ENCODE measurements at regions not wholly inside any gene's neighbourhood (a gene's known extent, or its start where the extent isn't known, plus 50 kb on each side); places are given as distances from the start of the nearest gene placed in this dataset.
A peak's percentile ranks its signal among the peaks of the same experiment; 100 is the strongest.
"Not testable (repeated sequence)": the region's sequence is repeated elsewhere in the genome, so short reads cannot be mapped to it uniquely, and the experiment has no call there.

- WGBS, 10 experiments = 7 to 100% (median 71%) methylated on average over 1 to 3 of the region's 3 CpGs; no CpG with 5 or more reads in 1 of the 10 experiments
- ATAC-seq (replicated peaks in 6 of 8) = no peak
- Histone ChIP-seq H3K27ac (no peak overlapping the region), H3K4me3 (no peak overlapping the region), H3K4me1 (replicated peaks in 1 of 2) (no peaks in the 10 kb centered on the region)
- in situ Hi-C loops (cut with MboI; ENCODE audit: low pct_unique_long_range_greater_than_20kb in 2 of 9, low sequenced_read_pairs in 9 of 9, unreplicated experiment in 9 of 9) = no loop called here
Measured at GRCh38 chr2:81389203-81389602, 1084.7 kb upstream of the LRRTM1 start.

- H3K27ac ChIP-seq = no peak overlapping the region
- H3K4me1 ChIP-seq (replicated peaks in 1 of 2) = peaks cover 0 to 3% of the 10 kb centered on the region in 2 donors
- no peak overlapping the region for H3K4me3 ChIP-seq
- in situ Hi-C loops (cut with MboI; ENCODE audit: low pct_unique_long_range_greater_than_20kb in 2 of 9, low sequenced_read_pairs in 9 of 9, unreplicated experiment in 9 of 9) = no loop called here
- ATAC-seq (replicated peaks in 6 of 8) = peak in 4 of 8 experiments; percentile 43 to 80 (median 50)
Measured at GRCh38 chr2:81363800-81364199, 1059.2 kb upstream of the LRRTM1 start.

- H3K4me1 ChIP-seq (replicated peaks in 1 of 2); H3K4me3 ChIP-seq; H3K27ac ChIP-seq; ATAC-seq (replicated peaks in 6 of 8); in situ Hi-C loops (cut with MboI; ENCODE audit: low pct_unique_long_range_greater_than_20kb in 2 of 9, low sequenced_read_pairs in 9 of 9, unreplicated experiment in 9 of 9): not testable (repeated sequence)
- 20 to 100% (median 84%) methylated on average over 1 to 11 of the region's 11 CpGs; no CpG with 5 or more reads in 6 of the 10 experiments for WGBS, 10 experiments
Measured at GRCh38 chr2:81362468-81362867, 1057.9 kb upstream of the LRRTM1 start.

GRCh38 chr2:81355436-81355835 lies 1050.9 kb upstream of the LRRTM1 start:
- ATAC-seq (replicated peaks in 6 of 8) = no peak
- Histone ChIP-seq H3K4me3 (no peak overlapping the region), H3K27ac (no peak overlapping the region), H3K4me1 (replicated peaks in 1 of 2) (no peaks in the 10 kb centered on the region)
- in situ Hi-C loops (cut with MboI; ENCODE audit: low pct_unique_long_range_greater_than_20kb in 2 of 9, low sequenced_read_pairs in 9 of 9, unreplicated experiment in 9 of 9) = no loop called here
- WGBS, 10 experiments = 0 to 90% (median 50%) methylated on average over 1 of the region's 1 CpG; no CpG with 5 or more reads in 1 of the 10 experiments

- no peak for ATAC-seq (replicated peaks in 6 of 8)
- in situ Hi-C loops (cut with MboI; ENCODE audit: low pct_unique_long_range_greater_than_20kb in 2 of 9, low sequenced_read_pairs in 9 of 9, unreplicated experiment in 9 of 9) = no loop called here
- Histone ChIP-seq H3K27ac (no peak overlapping the region), H3K4me1 (replicated peaks in 1 of 2) (no peaks in the 10 kb centered on the region), H3K4me3 (no peak overlapping the region)
- 0 to 100% (median 75%) methylated on average over 1 to 2 of the region's 2 CpGs; no CpG with 5 or more reads in 2 of the 10 experiments for WGBS, 10 experiments
Measured at GRCh38 chr2:81334046-81334445, 1029.5 kb upstream of the LRRTM1 start.

GRCh38 chr2:81328968-81329367 lies 1024.4 kb upstream of the LRRTM1 start:
- H3K27ac ChIP-seq = no peak overlapping the region
- H3K4me3 ChIP-seq = no peak overlapping the region
- in situ Hi-C loops (cut with MboI; ENCODE audit: low pct_unique_long_range_greater_than_20kb in 2 of 9, low sequenced_read_pairs in 9 of 9, unreplicated experiment in 9 of 9) = no loop called here
- WGBS, 10 experiments = 0 to 100% (median 88%) methylated on average over 1 to 2 of the region's 2 CpGs
- ATAC-seq (replicated peaks in 6 of 8) = no peak
- H3K4me1 ChIP-seq (replicated peaks in 1 of 2) = no peaks in the 10 kb centered on the region

- no peak overlapping the region for H3K4me3 ChIP-seq
- no peak for ATAC-seq (replicated peaks in 6 of 8)
- in situ Hi-C loops (cut with MboI; ENCODE audit: low pct_unique_long_range_greater_than_20kb in 2 of 9, low sequenced_read_pairs in 9 of 9, unreplicated experiment in 9 of 9) = no loop called here
- no peaks in the 10 kb centered on the region for H3K4me1 ChIP-seq (replicated peaks in 1 of 2)
- no peak overlapping the region for H3K27ac ChIP-seq
Measured at GRCh38 chr2:81327911-81328310, 1023.4 kb upstream of the LRRTM1 start.

GRCh38 chr2:81324046-81324445 lies 1019.5 kb upstream of the LRRTM1 start:
- WGBS, 10 experiments = 0 to 100% (median 44%) methylated on average over 1 to 3 of the region's 3 CpGs
- Histone ChIP-seq H3K4me3 (no peak overlapping the region), H3K27ac (no peak overlapping the region), H3K4me1 (replicated peaks in 1 of 2) (no peaks in the 10 kb centered on the region)
- ATAC-seq (replicated peaks in 6 of 8) = peak in 3 of 8 experiments; percentile 75 to 79 (median 75)
- in situ Hi-C loops (cut with MboI; ENCODE audit: low pct_unique_long_range_greater_than_20kb in 2 of 9, low sequenced_read_pairs in 9 of 9, unreplicated experiment in 9 of 9) = no loop called here

GRCh38 chr2:81304154-81304830 lies 999.7 kb upstream of the LRRTM1 start:
- ATAC-seq (replicated peaks in 6 of 8) = peak in 4 of 8 experiments; percentile 12 to 40 (median 30)
- in situ Hi-C loops (cut with MboI; ENCODE audit: low pct_unique_long_range_greater_than_20kb in 2 of 9, low sequenced_read_pairs in 9 of 9, unreplicated experiment in 9 of 9) = no loop called here
- H3K4me1 ChIP-seq (replicated peaks in 1 of 2) = no peaks in the 10 kb centered on the region
- H3K27ac ChIP-seq = no peak overlapping the region
- H3K4me3 ChIP-seq = no peak overlapping the region
- 6 to 56% (median 25%) methylated on average over 1 to 8 of the region's 9 CpGs for WGBS, 10 experiments

GRCh38 chr2:81303321-81303720 lies 998.8 kb upstream of the LRRTM1 start:
- no peak for ATAC-seq (replicated peaks in 6 of 8)

GRCh38 chr2:81299841-81300240 lies 995.3 kb upstream of the LRRTM1 start:
- 0 to 100% (median 67%) methylated on average over 1 of the region's 1 CpG; no CpG with 5 or more reads in 1 of the 10 experiments for WGBS, 10 experiments
- Histone ChIP-seq H3K4me3 (no peak overlapping the region), H3K4me1 (replicated peaks in 1 of 2) (no peaks in the 10 kb centered on the region), H3K27ac (no peak overlapping the region)
- no peak for ATAC-seq (replicated peaks in 6 of 8)
- in situ Hi-C loops (cut with MboI; ENCODE audit: low pct_unique_long_range_greater_than_20kb in 2 of 9, low sequenced_read_pairs in 9 of 9, unreplicated experiment in 9 of 9) = no loop called here

More at GRCh38 chr2:81303321-81303720, 998.8 kb upstream of the LRRTM1 start:
- H3K4me3 ChIP-seq = no peak overlapping the region
- no peak overlapping the region for H3K27ac ChIP-seq
- H3K4me1 ChIP-seq (replicated peaks in 1 of 2) = no peaks in the 10 kb centered on the region
- in situ Hi-C loops (cut with MboI; ENCODE audit: low pct_unique_long_range_greater_than_20kb in 2 of 9, low sequenced_read_pairs in 9 of 9, unreplicated experiment in 9 of 9) = no loop called here
- 0 to 100% (median 67%) methylated on average over 1 of the region's 1 CpG; no CpG with 5 or more reads in 2 of the 10 experiments for WGBS, 10 experiments

- H3K4me1 ChIP-seq (replicated peaks in 1 of 2) = no peaks in the 10 kb centered on the region
- ATAC-seq (replicated peaks in 6 of 8) = no peak
- no peak overlapping the region for H3K27ac ChIP-seq
- in situ Hi-C loops (cut with MboI; ENCODE audit: low pct_unique_long_range_greater_than_20kb in 2 of 9, low sequenced_read_pairs in 9 of 9, unreplicated experiment in 9 of 9) = no loop called here
- 4 to 96% (median 67%) methylated on average over 1 to 3 of the region's 3 CpGs for WGBS, 10 experiments
- no peak overlapping the region for H3K4me3 ChIP-seq
Measured at GRCh38 chr2:81290846-81291245, 986.3 kb upstream of the LRRTM1 start.

GRCh38 chr2:81283081-81283480 lies 978.5 kb upstream of the LRRTM1 start:
- in situ Hi-C loops (cut with MboI; ENCODE audit: low pct_unique_long_range_greater_than_20kb in 2 of 9, low sequenced_read_pairs in 9 of 9, unreplicated experiment in 9 of 9) = no loop called here
- peak in 2 of 8 experiments; percentile 26 to 48 for ATAC-seq (replicated peaks in 6 of 8)
- WGBS, 10 experiments = 0 to 80% (median 55%) methylated on average over 1 to 2 of the region's 2 CpGs; no CpG with 5 or more reads in 5 of the 10 experiments
- Histone ChIP-seq H3K27ac (no peak overlapping the region), H3K4me1 (replicated peaks in 1 of 2) (no peaks in the 10 kb centered on the region), H3K4me3 (no peak overlapping the region)

GRCh38 chr2:81282151-81282769 lies 977.7 kb upstream of the LRRTM1 start:
- no peak overlapping the region for H3K4me3 ChIP-seq
- ATAC-seq (replicated peaks in 6 of 8) = no peak
- H3K27ac ChIP-seq = no peak overlapping the region
- in situ Hi-C loops (cut with MboI; ENCODE audit: low pct_unique_long_range_greater_than_20kb in 2 of 9, low sequenced_read_pairs in 9 of 9, unreplicated experiment in 9 of 9) = no loop called here
- WGBS, 10 experiments = 0 to 100% (median 67%) methylated on average over 1 to 2 of the region's 2 CpGs; no CpG with 5 or more reads in 1 of the 10 experiments
- H3K4me1 ChIP-seq (replicated peaks in 1 of 2) = no peaks in the 10 kb centered on the region

All from motor neuron (in vitro differentiated cells).